Endodermal cell (in vitro differentiated cells): ENCODE measurements at regions not wholly inside any gene's neighbourhood (a gene's known extent, or its start where the extent isn't known, plus 50 kb on each side); places are given as distances from the start of the nearest gene placed in this dataset.

Experiments
- DNase-seq: peaks from one replicate; pipeline ENCODE4 v3.0.0-alpha.2; 2017
- H3K27ac ChIP-seq: 2 replicates; pipeline ENCODE4 v1.5.1; 2013; ENCODE audit warnings: mild to moderate bottlenecking, low read depth, low read length, moderate library complexity
- H3K27me3 ChIP-seq: 2 replicates; pipeline ENCODE4 v1.6.1; 2013; ENCODE audit warnings: mild to moderate bottlenecking, low read length, moderate library complexity; ENCODE audit not compliant: insufficient read depth, control insufficient read depth, poor library complexity, severe bottlenecking
- H3K36me3 ChIP-seq: 2 replicates; pipeline ENCODE4 v1.7.0; 2013; ENCODE audit warnings: mild to moderate bottlenecking, low read length, moderate library complexity; ENCODE audit not compliant: control insufficient read depth, insufficient read depth
- H3K4me1 ChIP-seq: one replicate; pipeline ENCODE4 v1.7.0; 2013; ENCODE audit warnings: low read length; ENCODE audit not compliant: control insufficient read depth, insufficient read depth
- H3K4me3 ChIP-seq: 2 replicates; pipeline ENCODE4 v1.5.1; 2013; ENCODE audit warnings: mild to moderate bottlenecking, low read length, moderate library complexity
- H3K9ac ChIP-seq: 2 replicates; pipeline ENCODE4 v1.6.1; 2013; ENCODE audit warnings: mild to moderate bottlenecking, low read length, moderate library complexity; ENCODE audit not compliant: poor library complexity, severe bottlenecking; ENCODE audit errors: extremely low read depth
- H3K9me3 ChIP-seq: 2 replicates; pipeline ENCODE4 v1.6.1; 2013; ENCODE audit warnings: mild to moderate bottlenecking, low read length, moderate library complexity; ENCODE audit not compliant: control insufficient read depth
- H3K27ac Mint-ChIP-seq: 2 replicates; pipeline ENCODE4 v1.8.0; 2020; ENCODE audit warnings: mixed read lengths
- H3K27me3 Mint-ChIP-seq: 2 replicates; pipeline ENCODE4 v1.8.0; 2021; ENCODE audit warnings: mild to moderate bottlenecking, mixed read lengths; ENCODE audit not compliant: insufficient read depth
- H3K36me3 Mint-ChIP-seq: 2 replicates; pipeline ENCODE4 v1.8.0; 2020; ENCODE audit warnings: low read depth, mixed read lengths
- H3K4me1 Mint-ChIP-seq: 2 replicates; pipeline ENCODE4 v1.8.0; 2020; ENCODE audit warnings: mixed read lengths
- H3K4me3 Mint-ChIP-seq: 2 replicates; pipeline ENCODE4 v1.8.0; 2020; ENCODE audit warnings: mild to moderate bottlenecking, moderate library complexity, mixed read lengths
- H3K9me3 Mint-ChIP-seq: 2 replicates; pipeline ENCODE4 v1.8.0; 2020; ENCODE audit warnings: mild to moderate bottlenecking, mixed read lengths
- WGBS, 2 experiments: methylation state at CpG; one replicate each; pipeline versions ENCODE4 v1.1.5 to v1.1.7; 2013; ENCODE audit warnings: missing lambda C conversion rate in 2 of 2, mixed read lengths in 1 of 2; ENCODE audit not compliant: insufficient coverage in 1 of 2, insufficient read length in 1 of 2; 5-methylcytosine and 5-hydroxymethylcytosine counted together
- TF ChIP-seq, protein P1 (sequence below): fragments of 200-600 bp; sonication (generic); conservative IDR thresholded peaks from 2 replicates; pipeline ENCODE4 v1.5.0; 2021; ENCODE audit warnings: antibody characterized with exemption, mild to moderate bottlenecking

DNA sequence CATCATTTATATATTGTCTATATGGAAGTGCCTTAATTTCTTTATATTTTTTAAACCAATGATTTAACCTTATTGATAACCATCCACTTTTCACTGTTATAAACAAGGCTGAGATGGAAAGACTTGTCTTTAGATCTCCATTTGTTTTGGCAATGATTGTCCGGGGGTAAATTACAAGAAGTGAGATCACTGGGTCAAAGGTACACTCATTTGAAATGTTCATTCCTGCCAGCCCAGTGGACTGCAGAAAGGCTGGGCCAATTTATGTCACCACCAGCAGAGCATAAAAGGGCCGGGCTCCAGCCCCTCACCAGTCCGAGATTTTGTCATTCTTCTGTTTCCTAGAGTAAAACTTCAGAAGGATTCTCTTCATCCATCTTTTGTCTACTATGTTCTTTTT is 93.6 kb upstream of the NEO1 start:
- H3K36me3 ChIP-seq: no peaks in the 10 kb centered on the region
- 77 to 94% methylated on average over 2 to 3 of the region's 3 CpGs for WGBS, 2 experiments
- H3K4me3 ChIP-seq: no peak overlapping the region
- H3K9ac ChIP-seq: no peak overlapping the region
- no peak overlapping the region for H3K27ac ChIP-seq
- no peaks in the 10 kb centered on the region for H3K4me1 Mint-ChIP-seq
- H3K4me3 Mint-ChIP-seq: no peak overlapping the region
- no peaks in the 10 kb centered on the region for H3K36me3 Mint-ChIP-seq
- H3K27ac Mint-ChIP-seq: no peak overlapping the region
- TF ChIP-seq, protein P1, sequence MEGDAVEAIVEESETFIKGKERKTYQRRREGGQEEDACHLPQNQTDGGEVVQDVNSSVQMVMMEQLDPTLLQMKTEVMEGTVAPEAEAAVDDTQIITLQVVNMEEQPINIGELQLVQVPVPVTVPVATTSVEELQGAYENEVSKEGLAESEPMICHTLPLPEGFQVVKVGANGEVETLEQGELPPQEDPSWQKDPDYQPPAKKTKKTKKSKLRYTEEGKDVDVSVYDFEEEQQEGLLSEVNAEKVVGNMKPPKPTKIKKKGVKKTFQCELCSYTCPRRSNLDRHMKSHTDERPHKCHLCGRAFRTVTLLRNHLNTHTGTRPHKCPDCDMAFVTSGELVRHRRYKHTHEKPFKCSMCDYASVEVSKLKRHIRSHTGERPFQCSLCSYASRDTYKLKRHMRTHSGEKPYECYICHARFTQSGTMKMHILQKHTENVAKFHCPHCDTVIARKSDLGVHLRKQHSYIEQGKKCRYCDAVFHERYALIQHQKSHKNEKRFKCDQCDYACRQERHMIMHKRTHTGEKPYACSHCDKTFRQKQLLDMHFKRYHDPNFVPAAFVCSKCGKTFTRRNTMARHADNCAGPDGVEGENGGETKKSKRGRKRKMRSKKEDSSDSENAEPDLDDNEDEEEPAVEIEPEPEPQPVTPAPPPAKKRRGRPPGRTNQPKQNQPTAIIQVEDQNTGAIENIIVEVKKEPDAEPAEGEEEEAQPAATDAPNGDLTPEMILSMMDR: no peak
- peaks cover 25% of the 10 kb centered on the region for H3K9me3 Mint-ChIP-seq
- H3K27me3 Mint-ChIP-seq: peaks cover 2% of the 10 kb centered on the region
- no peaks in the 10 kb centered on the region for H3K27me3 ChIP-seq
- DNase-seq: no peak
- H3K9me3 ChIP-seq: peaks cover 16% of the 10 kb centered on the region
- H3K4me1 ChIP-seq: no peaks in the 10 kb centered on the region

- WGBS, 2 experiments: 94 to 100% methylated on average over 2 to 6 of the region's 6 CpGs
Measured at GRCh38 chr15:72953306-72953705, 99.0 kb upstream of the NEO1 start.

GRCh38 chr15:72952151-72952550 is 100.1 kb upstream of the NEO1 start:
- 93% methylated on average over 1 of the region's 1 CpG; no CpG with 5 or more reads in 1 of the 2 experiments for WGBS, 2 experiments
- TF ChIP-seq, protein P1: no peak
- DNase-seq: no peak
- Histone ChIP-seq H3K4me3 (no peak overlapping the region), H3K27me3 (no peaks in the 10 kb centered on the region), H3K9ac (no peak overlapping the region), H3K9me3 (no peaks in the 10 kb centered on the region), H3K4me1 (no peaks in the 10 kb centered on the region), H3K27ac (no peak overlapping the region), H3K36me3 (no peaks in the 10 kb centered on the region)
- H3K27ac Mint-ChIP-seq: no peak overlapping the region
- H3K36me3 Mint-ChIP-seq: no peaks in the 10 kb centered on the region
- no peaks in the 10 kb centered on the region for H3K4me1 Mint-ChIP-seq
- no peak overlapping the region for H3K4me3 Mint-ChIP-seq
- peaks cover 2% of the 10 kb centered on the region for H3K9me3 Mint-ChIP-seq
- H3K27me3 Mint-ChIP-seq: no peaks in the 10 kb centered on the region

More at GRCh38 chr15:72953306-72953705, 99.0 kb upstream of the NEO1 start:
- Mint-ChIP-seq H3K4me1 (no peaks in the 10 kb centered on the region), H3K4me3 (no peak overlapping the region), H3K27ac (no peak overlapping the region), H3K36me3 (no peaks in the 10 kb centered on the region), H3K27me3 (no peaks in the 10 kb centered on the region), H3K9me3 (peaks cover 2% of the 10 kb centered on the region)
- Histone ChIP-seq H3K36me3 (no peaks in the 10 kb centered on the region), H3K27me3 (no peaks in the 10 kb centered on the region), H3K9ac (no peak overlapping the region), H3K27ac (no peak overlapping the region), H3K9me3 (no peaks in the 10 kb centered on the region), H3K4me1 (no peaks in the 10 kb centered on the region), H3K4me3 (no peak overlapping the region)
- DNase-seq: no peak
- TF ChIP-seq, protein P1: no peak
